ENCODE measurements at regions not wholly inside any gene's neighbourhood (a gene's known extent, or its start where the extent isn't known, plus 50 kb on each side); places are given as distances from the start of the nearest gene placed in this dataset.

DNA sequence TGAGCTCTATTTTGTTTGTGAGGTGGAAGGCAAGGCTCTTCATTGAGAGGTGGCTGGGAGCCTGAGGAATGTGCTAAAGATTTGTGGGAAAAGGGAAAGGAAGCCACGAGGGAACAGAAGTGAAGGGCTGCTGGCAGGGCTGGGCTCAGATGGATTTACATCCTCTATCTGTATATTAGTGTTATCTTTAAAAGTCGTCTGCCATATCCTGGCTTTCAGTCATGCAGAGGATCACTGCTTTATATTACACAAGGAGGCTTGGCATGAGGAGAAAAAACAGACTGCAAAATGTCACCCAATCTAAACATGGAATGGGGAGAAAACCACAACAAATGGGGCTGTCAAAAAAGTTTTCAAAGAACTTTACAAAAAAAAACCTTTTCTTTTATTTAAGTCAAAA is 434.4 kb downstream of the HRH4 start:
- TF ChIP-seq CTCF (conservative IDR thresholded peaks at IDR 0.05) = no peak
- no peak overlapping the region for H3K27ac ChIP-seq

DNA sequence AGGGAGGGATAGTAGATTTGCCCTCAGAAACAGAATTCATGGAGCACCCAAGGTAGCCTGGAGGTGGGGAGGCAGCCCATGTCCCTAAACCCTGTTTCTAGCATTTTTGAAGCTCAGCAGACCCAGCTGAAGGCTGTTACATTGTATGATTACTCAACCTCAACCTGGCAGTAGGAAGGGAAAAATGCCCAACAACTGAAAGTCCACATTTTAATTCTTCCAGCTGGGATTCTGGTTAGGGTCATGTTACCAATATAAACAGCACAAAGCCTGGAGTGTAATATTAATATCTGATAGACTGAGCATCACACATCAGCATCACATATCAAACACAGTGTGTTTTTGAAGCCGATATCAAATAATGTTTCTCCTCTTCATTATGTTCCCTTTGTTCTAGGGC is 437.0 kb downstream of the HRH4 start:
- TF ChIP-seq CTCF (conservative IDR thresholded peaks at IDR 0.05) = no peak

DNA sequence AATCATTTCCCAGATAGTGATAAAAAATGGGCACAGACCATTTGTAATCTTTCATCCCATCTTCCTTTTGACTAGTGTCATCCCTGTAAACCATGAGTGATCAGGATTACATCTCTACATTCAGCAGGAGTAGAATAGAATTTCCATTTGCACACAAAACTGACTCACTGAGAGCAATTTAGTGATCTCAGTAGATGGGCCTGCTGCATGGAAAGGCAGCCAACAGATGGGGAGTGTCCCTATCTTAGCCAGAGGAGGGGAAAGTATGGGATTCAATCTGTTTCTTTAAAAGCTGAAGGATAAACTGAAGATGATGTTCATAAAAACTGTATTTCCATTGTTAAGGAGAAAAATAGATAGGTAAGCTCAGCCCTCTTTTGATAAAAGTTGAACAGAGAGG is 441.7 kb downstream of the ZNF521 start:
- no peak for TF ChIP-seq CTCF (conservative IDR thresholded peaks at IDR 0.05)
- H3K27ac ChIP-seq = no peak overlapping the region

More for the DNA sequence above, 437.0 kb downstream of the HRH4 start:
- H3K27ac ChIP-seq = no peak overlapping the region

- TF ChIP-seq CTCF (conservative IDR thresholded peaks at IDR 0.05) = no peak
- H3K27ac ChIP-seq = no peak overlapping the region
Observed at GRCh38 chr18:24913507-24914170, 438.3 kb downstream of the ZNF521 start.

GRCh38 chr18:24914171-24914525 is 437.8 kb downstream of the ZNF521 start:
- H3K27ac ChIP-seq = no peak overlapping the region
- TF ChIP-seq CTCF (conservative IDR thresholded peaks at IDR 0.05) = no peak

DNA sequence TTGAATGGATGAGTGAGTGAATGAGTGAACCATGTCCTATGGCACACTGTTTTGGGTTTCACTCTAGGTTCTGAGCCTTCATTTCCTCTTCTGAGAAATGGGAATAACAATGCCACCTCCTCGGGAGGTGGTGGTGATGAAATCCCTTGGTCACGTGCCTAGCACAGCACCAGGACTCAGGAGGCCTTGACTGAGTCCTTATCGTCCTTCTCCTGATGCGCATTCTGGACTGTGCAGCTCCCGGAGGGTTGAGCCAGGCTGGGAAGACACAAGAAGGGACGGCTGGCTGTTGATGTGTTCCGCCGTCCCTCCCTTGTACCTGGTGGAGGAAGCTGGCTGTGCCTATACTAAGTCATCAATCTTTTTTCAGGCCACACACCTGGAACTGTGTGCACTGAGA is 437.3 kb downstream of the ZNF521 start:
- TF ChIP-seq CTCF (conservative IDR thresholded peaks at IDR 0.05) = no peak
- H3K27ac ChIP-seq = no peak overlapping the region

DNA sequence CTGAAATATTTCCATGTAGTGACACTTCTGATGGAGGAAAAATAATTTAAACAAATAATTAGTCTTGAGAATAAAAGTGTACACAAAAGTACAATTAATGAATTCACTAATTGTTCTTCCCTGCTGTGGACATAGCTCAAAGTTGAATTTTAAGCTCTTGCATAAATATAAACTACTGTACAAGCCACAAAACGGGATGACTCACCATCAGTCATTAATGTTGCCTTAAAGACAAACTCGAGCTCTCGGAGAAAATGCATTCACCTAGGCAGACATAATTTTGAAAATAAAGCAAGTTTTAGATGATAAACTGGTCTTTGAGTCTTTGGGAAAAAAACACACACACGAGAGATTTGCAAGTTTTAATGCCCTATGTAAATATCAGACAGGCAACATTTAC is 436.4 kb downstream of the ZNF521 start:
- H3K27ac ChIP-seq = no peak overlapping the region
- no peak for TF ChIP-seq CTCF (conservative IDR thresholded peaks at IDR 0.05)
